Type B pancreatic cell (in vitro differentiated cells): ENCODE measurements at regions not wholly inside any gene's neighbourhood (a gene's known extent, or its start where the extent isn't known, plus 50 kb on each side); places are given as distances from the start of the nearest gene placed in this dataset.

Experiments used
- DNase-seq: peaks from one replicate; pipeline ENCODE4 v3.0.0; 2021; ENCODE audit warnings: mixed read lengths; ENCODE audit not compliant: unreplicated experiment; ENCODE audit errors: extremely low spot score
- H3K27ac Mint-ChIP-seq: 2 replicates; pipeline ENCODE4 v1.8.0; 2021; ENCODE audit warnings: mild to moderate bottlenecking, mixed read lengths
- H3K27me3 Mint-ChIP-seq: 2 replicates; pipeline ENCODE4 v1.8.0; 2021; ENCODE audit warnings: mixed read lengths
- H3K36me3 Mint-ChIP-seq: 2 replicates; pipeline ENCODE4 v1.8.0; 2021; ENCODE audit warnings: mixed read lengths
- H3K4me1 Mint-ChIP-seq: one replicate; pipeline ENCODE4 v1.8.0; 2021; ENCODE audit warnings: mixed read lengths; ENCODE audit not compliant: unreplicated experiment
- H3K4me3 Mint-ChIP-seq: 2 replicates; pipeline ENCODE4 v1.8.0; 2021; ENCODE audit warnings: mild to moderate bottlenecking, mixed read lengths
- H3K9me3 Mint-ChIP-seq: 2 replicates; pipeline ENCODE4 v1.8.0; 2021; ENCODE audit warnings: mixed read lengths
- TF ChIP-seq, protein P1 (sequence below): fragments of 200-600 bp; sonication (generic); conservative IDR thresholded peaks from 2 replicates; pipeline ENCODE4 v1.5.0; 2021; ENCODE audit warnings: antibody characterized with exemption, mild to moderate bottlenecking

DNA sequence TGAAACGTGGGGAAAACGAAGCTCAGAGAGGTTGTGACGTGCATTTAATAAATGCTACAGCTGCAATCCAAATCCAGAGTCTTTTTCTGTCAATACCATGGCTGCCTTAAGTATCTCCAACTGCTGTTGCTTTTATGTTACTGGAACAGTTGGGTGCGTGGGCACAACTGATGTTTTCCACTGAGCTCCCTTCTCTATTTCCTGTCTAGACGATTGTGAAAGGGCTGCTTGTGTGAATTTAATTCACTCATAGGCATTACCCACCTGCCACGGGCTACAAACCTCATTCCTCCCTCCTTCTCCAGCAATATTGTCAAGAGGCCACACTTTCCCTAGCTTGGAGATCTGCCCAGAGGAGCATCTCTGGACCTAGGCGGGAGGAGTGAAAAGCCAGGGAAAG lies 526.0 kb downstream of the MID1IP1 start:
- H3K4me3 Mint-ChIP-seq = no peak overlapping the region

GRCh38 chrX:39327705-39328104 lies 526.4 kb downstream of the MID1IP1 start:
- peaks cover 7% of the 10 kb centered on the region for H3K9me3 Mint-ChIP-seq
- TF ChIP-seq, protein P1, sequence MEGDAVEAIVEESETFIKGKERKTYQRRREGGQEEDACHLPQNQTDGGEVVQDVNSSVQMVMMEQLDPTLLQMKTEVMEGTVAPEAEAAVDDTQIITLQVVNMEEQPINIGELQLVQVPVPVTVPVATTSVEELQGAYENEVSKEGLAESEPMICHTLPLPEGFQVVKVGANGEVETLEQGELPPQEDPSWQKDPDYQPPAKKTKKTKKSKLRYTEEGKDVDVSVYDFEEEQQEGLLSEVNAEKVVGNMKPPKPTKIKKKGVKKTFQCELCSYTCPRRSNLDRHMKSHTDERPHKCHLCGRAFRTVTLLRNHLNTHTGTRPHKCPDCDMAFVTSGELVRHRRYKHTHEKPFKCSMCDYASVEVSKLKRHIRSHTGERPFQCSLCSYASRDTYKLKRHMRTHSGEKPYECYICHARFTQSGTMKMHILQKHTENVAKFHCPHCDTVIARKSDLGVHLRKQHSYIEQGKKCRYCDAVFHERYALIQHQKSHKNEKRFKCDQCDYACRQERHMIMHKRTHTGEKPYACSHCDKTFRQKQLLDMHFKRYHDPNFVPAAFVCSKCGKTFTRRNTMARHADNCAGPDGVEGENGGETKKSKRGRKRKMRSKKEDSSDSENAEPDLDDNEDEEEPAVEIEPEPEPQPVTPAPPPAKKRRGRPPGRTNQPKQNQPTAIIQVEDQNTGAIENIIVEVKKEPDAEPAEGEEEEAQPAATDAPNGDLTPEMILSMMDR = no peak
- no peaks in the 10 kb centered on the region for H3K36me3 Mint-ChIP-seq

More for the DNA sequence above, 526.0 kb downstream of the MID1IP1 start:
- TF ChIP-seq, protein P1 = no peak
- H3K4me1 Mint-ChIP-seq = no peaks in the 10 kb centered on the region
- H3K36me3 Mint-ChIP-seq = no peaks in the 10 kb centered on the region
- no peak overlapping the region for H3K27ac Mint-ChIP-seq
- DNase-seq = no peak
- H3K9me3 Mint-ChIP-seq = peaks cover 3% of the 10 kb centered on the region
- H3K27me3 Mint-ChIP-seq = no peaks in the 10 kb centered on the region

DNA sequence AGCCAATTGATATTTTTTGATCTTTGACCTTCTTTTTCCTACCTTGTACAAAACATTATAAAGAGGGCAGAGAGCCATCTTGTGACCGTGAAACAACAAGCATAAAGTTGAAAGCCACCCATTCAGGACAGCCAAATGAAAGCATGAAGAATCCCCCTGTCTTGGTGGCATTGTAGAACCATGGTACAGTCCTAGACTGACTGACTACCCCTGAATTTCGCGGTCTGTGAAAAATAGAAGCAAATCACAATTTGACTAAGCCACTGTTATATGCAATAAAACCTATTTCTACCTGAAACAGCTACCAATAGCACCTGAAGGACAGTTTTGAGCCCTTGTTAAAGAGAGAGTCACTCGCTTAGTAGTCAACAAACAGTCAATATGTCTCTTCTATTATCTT lies 527.4 kb downstream of the MID1IP1 start:
- H3K36me3 Mint-ChIP-seq = no peaks in the 10 kb centered on the region
- TF ChIP-seq, protein P1 = no peak
- no peak for DNase-seq
- peaks cover 7% of the 10 kb centered on the region for H3K9me3 Mint-ChIP-seq
- H3K4me3 Mint-ChIP-seq = no peak overlapping the region
- no peak overlapping the region for H3K27ac Mint-ChIP-seq
- H3K4me1 Mint-ChIP-seq = no peaks in the 10 kb centered on the region
- H3K27me3 Mint-ChIP-seq = no peaks in the 10 kb centered on the region

More at GRCh38 chrX:39327705-39328104, 526.4 kb downstream of the MID1IP1 start:
- H3K27me3 Mint-ChIP-seq = no peaks in the 10 kb centered on the region
- no peak for DNase-seq
- no peak overlapping the region for H3K4me3 Mint-ChIP-seq
- H3K27ac Mint-ChIP-seq = no peak overlapping the region
- no peaks in the 10 kb centered on the region for H3K4me1 Mint-ChIP-seq

DNA sequence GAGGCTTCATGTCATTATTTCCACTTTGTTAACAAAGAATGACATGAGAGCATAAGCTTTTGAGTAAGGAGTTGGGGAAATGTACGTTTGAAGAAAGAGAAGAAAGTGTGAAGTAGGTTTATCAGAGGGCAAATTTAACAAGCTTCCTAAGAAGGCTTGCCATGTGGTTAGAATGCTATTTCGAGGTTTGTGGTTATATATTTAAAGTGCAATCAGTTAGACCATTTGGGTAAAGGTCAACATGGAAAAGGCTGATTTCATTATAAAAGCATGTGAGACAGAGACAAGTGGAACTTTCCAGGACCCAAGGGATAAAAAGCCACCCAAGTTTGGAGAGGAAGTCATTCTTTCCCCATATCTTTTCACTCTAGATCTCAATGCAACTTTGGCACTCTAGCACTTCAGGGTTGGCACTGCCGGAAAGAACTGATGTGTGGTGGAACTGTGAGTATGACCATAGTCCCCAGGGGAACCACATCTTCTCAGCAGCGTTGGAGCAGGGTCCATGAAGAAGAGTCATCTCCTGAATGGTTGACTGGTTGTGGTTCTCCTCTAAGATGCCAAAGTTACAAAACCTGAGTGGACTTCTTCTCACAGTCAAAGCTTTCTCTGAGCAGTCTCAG lies 529.9 kb downstream of the MID1IP1 start:
- no peak overlapping the region for H3K4me3 Mint-ChIP-seq
- TF ChIP-seq, protein P1 = no peak
- H3K9me3 Mint-ChIP-seq = peaks cover 7% of the 10 kb centered on the region
- H3K27me3 Mint-ChIP-seq = no peaks in the 10 kb centered on the region
- H3K36me3 Mint-ChIP-seq = no peaks in the 10 kb centered on the region
- no peak overlapping the region for H3K27ac Mint-ChIP-seq
- H3K4me1 Mint-ChIP-seq = peaks cover 5% of the 10 kb centered on the region
- no peak for DNase-seq

DNA sequence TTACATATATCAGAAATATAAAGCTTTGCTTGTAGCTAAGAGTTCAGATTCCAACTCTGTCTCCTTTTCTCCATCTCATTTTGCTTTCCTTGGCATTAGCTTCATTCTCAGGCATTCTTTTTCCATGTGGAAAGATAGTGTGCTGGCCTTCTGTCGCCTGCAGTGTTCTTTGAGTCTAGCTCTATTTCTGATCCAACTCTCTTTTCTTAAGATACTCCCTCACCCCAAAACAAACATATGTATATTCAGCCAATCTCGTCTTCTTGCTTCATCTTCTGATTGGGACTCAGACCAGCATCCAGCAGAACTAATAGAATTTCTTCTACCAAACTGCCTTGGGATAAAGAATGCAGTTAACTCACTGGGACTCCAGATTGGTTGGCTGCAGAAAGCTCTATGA lies 532.2 kb downstream of the MID1IP1 start:
- TF ChIP-seq, protein P1 = no peak
- Mint-ChIP-seq H3K27me3 (no peaks in the 10 kb centered on the region), H3K9me3 (peaks cover 7% of the 10 kb centered on the region), H3K4me1 (peaks cover 15% of the 10 kb centered on the region), H3K27ac (no peak overlapping the region), H3K36me3 (no peaks in the 10 kb centered on the region), H3K4me3 (no peak overlapping the region)
- no peak for DNase-seq
